GM23338 (cell line): ENCODE measurements at regions not wholly inside any gene's neighbourhood (a gene's known extent, or its start where the extent isn't known, plus 50 kb on each side); places are given as distances from the start of the nearest gene placed in this dataset.

Experiments
- CREB1 ChIP-seq: fragments of 250-450 bp; sonication (Bioruptor Pico); IDR thresholded peaks from 2 replicates; pipeline ENCODE4 v1.5.0; 2020; ENCODE audit warnings: low read depth, mild to moderate bottlenecking, moderate library complexity
- EZH2 ChIP-seq: fragments of 200-600 bp; sonication (generic); IDR thresholded peaks from one replicate; pipeline ENCODE4 v1.8.0; 2017; ENCODE audit warnings: antibody characterized with exemption, mild to moderate bottlenecking, low read depth; ENCODE audit not compliant: unreplicated experiment
- EZH2phosphoT487 ChIP-seq: fragments of 200-600 bp; sonication (generic); IDR thresholded peaks from one replicate; pipeline ENCODE4 v1.8.1; 2018; ENCODE audit warnings: antibody characterized with exemption; ENCODE audit not compliant: unreplicated experiment
- JUNB ChIP-seq: IDR thresholded peaks from one replicate; pipeline ENCODE4 v1.6.1; 2016; ENCODE audit warnings: antibody characterized with exemption; ENCODE audit not compliant: unreplicated experiment
- NANOG ChIP-seq: IDR thresholded peaks from 2 replicates; pipeline ENCODE4 v1.6.1; 2016; ENCODE audit warnings: antibody characterized with exemption, borderline replicate concordance
- POLR2AphosphoS5 ChIP-seq: IDR thresholded peaks from 2 replicates; pipeline ENCODE4 v1.6.1; 2016; ENCODE audit warnings: antibody characterized with exemption, low read depth
- STAT1 ChIP-seq: IDR thresholded peaks from one replicate; pipeline ENCODE4 v1.6.1; 2016; ENCODE audit warnings: antibody characterized with exemption; ENCODE audit not compliant: unreplicated experiment
- ZNF114 ChIP-seq: fragments of 250-450 bp; sonication (Bioruptor Pico); IDR thresholded peaks from 2 replicates; pipeline ENCODE4 v1.5.0; 2020; ENCODE audit warnings: mild to moderate bottlenecking, moderate library complexity
- ZNF331 ChIP-seq: fragments of 250-450 bp; sonication (Bioruptor Pico); IDR thresholded peaks from 2 replicates; pipeline ENCODE4 v1.5.0; 2020; ENCODE audit warnings: low read depth, mild to moderate bottlenecking, moderate library complexity
- TF ChIP-seq, protein P1 (sequence below): fragments of 250-450 bp; sonication (Bioruptor Pico); IDR thresholded peaks from 2 replicates; pipeline ENCODE4 v1.5.0; 2020; ENCODE audit warnings: mild to moderate bottlenecking, moderate library complexity
- TF ChIP-seq, protein P2 (sequence below): IDR thresholded peaks from 2 replicates; pipeline ENCODE4 v1.6.1; 2016; ENCODE audit warnings: antibody characterized with exemption
- TF ChIP-seq, protein P3 (sequence below): IDR thresholded peaks from one replicate; pipeline ENCODE4 v1.6.1; 2018; ENCODE audit warnings: antibody characterized with exemption; ENCODE audit not compliant: unreplicated experiment

DNA sequence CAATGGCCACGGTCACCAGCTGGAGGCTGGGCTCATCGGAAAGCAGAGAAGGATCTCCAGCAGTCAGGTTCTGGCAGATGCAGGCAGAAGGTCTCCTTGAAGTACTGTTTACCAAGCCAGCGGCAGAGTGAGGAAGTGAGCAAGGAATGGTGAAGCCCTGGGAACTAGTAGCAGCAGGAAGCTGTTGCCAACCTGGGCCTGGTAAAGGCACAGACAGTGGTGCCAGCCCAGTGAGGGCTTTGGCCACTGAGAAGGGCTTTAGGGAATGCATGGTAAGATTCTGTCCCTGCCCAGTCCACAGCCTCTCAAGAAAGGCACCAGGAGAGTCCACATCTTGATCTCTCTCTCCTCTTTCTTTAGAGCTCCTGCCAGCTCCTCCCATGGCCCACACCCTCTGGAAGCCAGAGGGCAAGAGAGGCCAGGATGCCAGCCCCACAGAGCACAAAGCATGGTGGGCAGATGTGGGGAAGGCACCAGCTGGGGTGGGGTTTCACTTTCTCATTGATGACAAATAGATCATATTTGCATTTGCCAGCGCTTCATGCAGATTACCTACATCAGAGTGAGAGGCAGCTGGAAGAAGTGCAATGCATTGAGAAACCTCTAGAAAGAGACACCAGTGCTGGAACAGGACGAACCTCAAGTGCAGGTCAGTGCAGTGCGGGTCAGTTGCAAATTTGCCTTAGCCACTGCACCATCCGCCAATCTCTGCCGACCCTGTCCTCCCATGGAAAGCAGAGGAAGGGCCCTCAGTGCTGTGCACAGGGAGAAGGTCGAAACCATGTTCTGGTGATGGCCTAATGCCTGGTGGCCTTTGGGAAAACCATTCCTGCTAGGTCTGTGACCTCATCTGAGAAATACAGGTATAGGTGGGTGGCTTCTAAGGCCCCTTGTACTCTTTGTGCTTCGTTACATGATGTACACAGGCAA lies 667.8 kb upstream of the MKI67 start (continued):
- TF ChIP-seq, protein P1, sequence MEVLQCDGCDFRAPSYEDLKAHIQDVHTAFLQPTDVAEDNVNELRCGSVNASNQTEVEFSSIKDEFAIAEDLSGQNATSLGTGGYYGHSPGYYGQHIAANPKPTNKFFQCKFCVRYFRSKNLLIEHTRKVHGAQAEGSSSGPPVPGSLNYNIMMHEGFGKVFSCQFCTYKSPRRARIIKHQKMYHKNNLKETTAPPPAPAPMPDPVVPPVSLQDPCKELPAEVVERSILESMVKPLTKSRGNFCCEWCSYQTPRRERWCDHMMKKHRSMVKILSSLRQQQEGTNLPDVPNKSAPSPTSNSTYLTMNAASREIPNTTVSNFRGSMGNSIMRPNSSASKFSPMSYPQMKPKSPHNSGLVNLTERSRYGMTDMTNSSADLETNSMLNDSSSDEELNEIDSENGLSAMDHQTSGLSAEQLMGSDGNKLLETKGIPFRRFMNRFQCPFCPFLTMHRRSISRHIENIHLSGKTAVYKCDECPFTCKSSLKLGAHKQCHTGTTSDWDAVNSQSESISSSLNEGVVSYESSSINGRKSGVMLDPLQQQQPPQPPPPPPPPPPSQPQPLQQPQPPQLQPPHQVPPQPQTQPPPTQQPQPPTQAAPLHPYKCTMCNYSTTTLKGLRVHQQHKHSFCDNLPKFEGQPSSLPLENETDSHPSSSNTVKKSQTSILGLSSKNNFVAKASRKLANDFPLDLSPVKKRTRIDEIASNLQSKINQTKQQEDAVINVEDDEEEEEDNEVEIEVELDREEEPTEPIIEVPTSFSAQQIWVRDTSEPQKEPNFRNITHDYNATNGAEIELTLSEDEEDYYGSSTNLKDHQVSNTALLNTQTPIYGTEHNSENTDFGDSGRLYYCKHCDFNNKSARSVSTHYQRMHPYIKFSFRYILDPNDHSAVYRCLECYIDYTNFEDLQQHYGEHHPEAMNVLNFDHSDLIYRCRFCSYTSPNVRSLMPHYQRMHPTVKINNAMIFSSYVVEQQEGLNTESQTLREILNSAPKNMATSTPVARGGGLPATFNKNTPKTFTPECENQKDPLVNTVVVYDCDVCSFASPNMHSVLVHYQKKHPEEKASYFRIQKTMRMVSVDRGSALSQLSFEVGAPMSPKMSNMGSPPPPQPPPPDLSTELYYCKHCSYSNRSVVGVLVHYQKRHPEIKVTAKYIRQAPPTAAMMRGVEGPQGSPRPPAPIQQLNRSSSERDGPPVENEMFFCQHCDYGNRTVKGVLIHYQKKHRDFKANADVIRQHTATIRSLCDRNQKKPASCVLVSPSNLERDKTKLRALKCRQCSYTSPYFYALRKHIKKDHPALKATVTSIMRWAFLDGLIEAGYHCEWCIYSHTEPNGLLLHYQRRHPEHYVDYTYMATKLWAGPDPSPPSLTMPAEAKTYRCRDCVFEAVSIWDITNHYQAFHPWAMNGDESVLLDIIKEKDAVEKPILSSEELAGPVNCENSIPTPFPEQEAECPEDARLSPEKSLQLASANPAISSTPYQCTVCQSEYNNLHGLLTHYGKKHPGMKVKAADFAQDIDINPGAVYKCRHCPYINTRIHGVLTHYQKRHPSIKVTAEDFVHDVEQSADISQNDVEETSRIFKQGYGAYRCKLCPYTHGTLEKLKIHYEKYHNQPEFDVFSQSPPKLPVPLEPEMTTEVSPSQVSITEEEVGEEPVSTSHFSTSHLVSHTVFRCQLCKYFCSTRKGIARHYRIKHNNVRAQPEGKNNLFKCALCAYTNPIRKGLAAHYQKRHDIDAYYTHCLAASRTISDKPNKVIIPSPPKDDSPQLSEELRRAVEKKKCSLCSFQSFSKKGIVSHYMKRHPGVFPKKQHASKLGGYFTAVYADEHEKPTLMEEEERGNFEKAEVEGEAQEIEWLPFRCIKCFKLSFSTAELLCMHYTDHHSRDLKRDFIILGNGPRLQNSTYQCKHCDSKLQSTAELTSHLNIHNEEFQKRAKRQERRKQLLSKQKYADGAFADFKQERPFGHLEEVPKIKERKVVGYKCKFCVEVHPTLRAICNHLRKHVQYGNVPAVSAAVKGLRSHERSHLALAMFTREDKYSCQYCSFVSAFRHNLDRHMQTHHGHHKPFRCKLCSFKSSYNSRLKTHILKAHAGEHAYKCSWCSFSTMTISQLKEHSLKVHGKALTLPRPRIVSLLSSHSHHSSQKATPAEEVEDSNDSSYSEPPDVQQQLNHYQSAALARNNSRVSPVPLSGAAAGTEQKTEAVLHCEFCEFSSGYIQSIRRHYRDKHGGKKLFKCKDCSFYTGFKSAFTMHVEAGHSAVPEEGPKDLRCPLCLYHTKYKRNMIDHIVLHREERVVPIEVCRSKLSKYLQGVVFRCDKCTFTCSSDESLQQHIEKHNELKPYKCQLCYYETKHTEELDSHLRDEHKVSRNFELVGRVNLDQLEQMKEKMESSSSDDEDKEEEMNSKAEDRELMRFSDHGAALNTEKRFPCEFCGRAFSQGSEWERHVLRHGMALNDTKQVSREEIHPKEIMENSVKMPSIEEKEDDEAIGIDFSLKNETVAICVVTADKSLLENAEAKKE (CRISPR knock-in tag), result no peak
- TF ChIP-seq ZNF331 (CRISPR knock-in tag) (no peak), JUNB (no peak), EZH2phosphoT487 (no peak), STAT1 (no peak), ZNF114 (CRISPR knock-in tag) (no peak), POLR2AphosphoS5 (no peak), CREB1 (CRISPR knock-in tag) (no peak), NANOG (no peak), EZH2 (no peak)
- TF ChIP-seq, protein P2, sequence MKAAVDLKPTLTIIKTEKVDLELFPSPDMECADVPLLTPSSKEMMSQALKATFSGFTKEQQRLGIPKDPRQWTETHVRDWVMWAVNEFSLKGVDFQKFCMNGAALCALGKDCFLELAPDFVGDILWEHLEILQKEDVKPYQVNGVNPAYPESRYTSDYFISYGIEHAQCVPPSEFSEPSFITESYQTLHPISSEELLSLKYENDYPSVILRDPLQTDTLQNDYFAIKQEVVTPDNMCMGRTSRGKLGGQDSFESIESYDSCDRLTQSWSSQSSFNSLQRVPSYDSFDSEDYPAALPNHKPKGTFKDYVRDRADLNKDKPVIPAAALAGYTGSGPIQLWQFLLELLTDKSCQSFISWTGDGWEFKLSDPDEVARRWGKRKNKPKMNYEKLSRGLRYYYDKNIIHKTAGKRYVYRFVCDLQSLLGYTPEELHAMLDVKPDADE, result no peak
- TF ChIP-seq, protein P3, sequence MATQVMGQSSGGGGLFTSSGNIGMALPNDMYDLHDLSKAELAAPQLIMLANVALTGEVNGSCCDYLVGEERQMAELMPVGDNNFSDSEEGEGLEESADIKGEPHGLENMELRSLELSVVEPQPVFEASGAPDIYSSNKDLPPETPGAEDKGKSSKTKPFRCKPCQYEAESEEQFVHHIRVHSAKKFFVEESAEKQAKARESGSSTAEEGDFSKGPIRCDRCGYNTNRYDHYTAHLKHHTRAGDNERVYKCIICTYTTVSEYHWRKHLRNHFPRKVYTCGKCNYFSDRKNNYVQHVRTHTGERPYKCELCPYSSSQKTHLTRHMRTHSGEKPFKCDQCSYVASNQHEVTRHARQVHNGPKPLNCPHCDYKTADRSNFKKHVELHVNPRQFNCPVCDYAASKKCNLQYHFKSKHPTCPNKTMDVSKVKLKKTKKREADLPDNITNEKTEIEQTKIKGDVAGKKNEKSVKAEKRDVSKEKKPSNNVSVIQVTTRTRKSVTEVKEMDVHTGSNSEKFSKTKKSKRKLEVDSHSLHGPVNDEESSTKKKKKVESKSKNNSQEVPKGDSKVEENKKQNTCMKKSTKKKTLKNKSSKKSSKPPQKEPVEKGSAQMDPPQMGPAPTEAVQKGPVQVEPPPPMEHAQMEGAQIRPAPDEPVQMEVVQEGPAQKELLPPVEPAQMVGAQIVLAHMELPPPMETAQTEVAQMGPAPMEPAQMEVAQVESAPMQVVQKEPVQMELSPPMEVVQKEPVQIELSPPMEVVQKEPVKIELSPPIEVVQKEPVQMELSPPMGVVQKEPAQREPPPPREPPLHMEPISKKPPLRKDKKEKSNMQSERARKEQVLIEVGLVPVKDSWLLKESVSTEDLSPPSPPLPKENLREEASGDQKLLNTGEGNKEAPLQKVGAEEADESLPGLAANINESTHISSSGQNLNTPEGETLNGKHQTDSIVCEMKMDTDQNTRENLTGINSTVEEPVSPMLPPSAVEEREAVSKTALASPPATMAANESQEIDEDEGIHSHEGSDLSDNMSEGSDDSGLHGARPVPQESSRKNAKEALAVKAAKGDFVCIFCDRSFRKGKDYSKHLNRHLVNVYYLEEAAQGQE, result no peak
